ENCODE measurements at regions not wholly inside any gene's neighbourhood (a gene's known extent, or its start where the extent isn't known, plus 50 kb on each side); places are given as distances from the start of the nearest gene placed in this dataset.

- TF ChIP-seq POLR2AphosphoS5 (IDR thresholded peaks at IDR 0.05; ENCODE audit: low read depth, low read length) (no peak), POLR2A (IDR thresholded peaks at IDR 0.05; ENCODE audit: low read depth, low read length) (no peak), TAF1 (IDR thresholded peaks at IDR 0.05; ENCODE audit: borderline replicate concordance, low read depth, low read length) (no peak)
These were observed 143.4 kb downstream of the TRIML1 start for GRCh38 chr4:188282471-188283232.

All from GM12892 (cell line).